Activated CD8-positive, alpha-beta memory T cell treated with anti-CD3 and anti-CD28 coated beads for 1 hour (primary cell): ENCODE measurements at regions not wholly inside any gene's neighbourhood (a gene's known extent, or its start where the extent isn't known, plus 50 kb on each side); places are given as distances from the start of the nearest gene placed in this dataset.

Experiments
- DNase-seq, 2 donors: peaks; one replicate each; pipeline ENCODE4 v3.0.0-alpha.2; 2020; ENCODE audit warnings: low read depth in 1 of 2; ENCODE audit errors: extremely low read depth in 1 of 2

- no peak for DNase-seq
Measured at GRCh38 chr2:145674705-145675104, 1154.8 kb upstream of the ZEB2 start.

GRCh38 chr2:145669301-145669700 lies 1149.4 kb upstream of the ZEB2 start:
- DNase-seq, result no peak

- no peak for DNase-seq
Measured at GRCh38 chr2:145666552-145666951, 1146.6 kb upstream of the ZEB2 start.

GRCh38 chr2:145657265-145657664 lies 1137.3 kb upstream of the ZEB2 start:
- DNase-seq, result no peak

GRCh38 chr2:145655165-145655765 lies 1135.3 kb upstream of the ZEB2 start:
- DNase-seq, result no peak

GRCh38 chr2:145654746-145655145 lies 1134.8 kb upstream of the ZEB2 start:
- DNase-seq, result no peak

- DNase-seq, result no peak
Measured at GRCh38 chr2:145654156-145654555, 1134.2 kb upstream of the ZEB2 start.

GRCh38 chr2:145653553-145653952 lies 1133.6 kb upstream of the ZEB2 start:
- DNase-seq, result no peak

- no peak for DNase-seq
Measured at GRCh38 chr2:145652571-145653545, 1132.9 kb upstream of the ZEB2 start.

- DNase-seq, result no peak
Measured at GRCh38 chr2:145652036-145652435, 1132.1 kb upstream of the ZEB2 start.

- DNase-seq, result no peak
Measured at GRCh38 chr2:145650226-145650625, 1130.3 kb upstream of the ZEB2 start.

- no peak for DNase-seq
Measured at GRCh38 chr2:145649061-145649460, 1129.1 kb upstream of the ZEB2 start.

- DNase-seq, result no peak
Measured at GRCh38 chr2:145644820-145645302, 1124.9 kb upstream of the ZEB2 start.

- no peak for DNase-seq
Measured at GRCh38 chr2:145638675-145639074, 1118.8 kb upstream of the ZEB2 start.

- no peak for DNase-seq
Measured at GRCh38 chr2:145635706-145636427, 1115.9 kb upstream of the ZEB2 start.

- no peak for DNase-seq
Measured at GRCh38 chr2:145631561-145631960, 1111.6 kb upstream of the ZEB2 start.

- no peak for DNase-seq
Measured at GRCh38 chr2:145626301-145626700, 1106.4 kb upstream of the ZEB2 start.

- DNase-seq, result no peak
Measured at GRCh38 chr2:145625111-145625510, 1105.2 kb upstream of the ZEB2 start.

- no peak for DNase-seq
Measured at GRCh38 chr2:145623136-145623535, 1103.2 kb upstream of the ZEB2 start.

GRCh38 chr2:145622285-145622684 lies 1102.4 kb upstream of the ZEB2 start:
- no peak for DNase-seq

- no peak for DNase-seq
Measured at GRCh38 chr2:145617906-145618305, 1098.0 kb upstream of the ZEB2 start.
